ENCODE measurements at regions not wholly inside any gene's neighbourhood (a gene's known extent, or its start where the extent isn't known, plus 50 kb on each side); places are given as distances from the start of the nearest gene placed in this dataset.

GRCh38 chr4:8732681-8733243 lies 138.9 kb downstream of the HMX1 start:
- H2AFZ ChIP-seq (ENCODE audit: low read length): no peak overlapping the region
- no peak overlapping the region for H3K4me2 ChIP-seq (ENCODE audit: insufficient read depth in 1 of 2, low read depth in 2 of 2, low read length in 2 of 2)
- H3K4me3 ChIP-seq (ENCODE audit: extremely low read depth in 1 of 4, insufficient read depth in 2 of 4, low read depth in 3 of 4, low read length in 4 of 4): no peak overlapping the region
- no peak overlapping the region for H4K8ac ChIP-seq (ENCODE audit: extremely low read depth, insufficient read depth, low read length)
- no peak overlapping the region for H2BK20ac ChIP-seq (ENCODE audit: low read length)
- H2BK5ac ChIP-seq (ENCODE audit: low read depth, low read length): no peak overlapping the region
- no peaks in the 10 kb centered on the region for H3K79me2 ChIP-seq (ENCODE audit: control insufficient read depth in 1 of 2, insufficient read depth in 2 of 2, low read length in 2 of 2)
- H3K27ac ChIP-seq (ENCODE audit: low read depth, low read length): no peak overlapping the region
- no peak overlapping the region for H2BK120ac ChIP-seq (replicated peaks; ENCODE audit: low read depth, low read length)
- no peak overlapping the region for H2AK5ac ChIP-seq (ENCODE audit: low read depth, low read length)
- no peak overlapping the region for H3K14ac ChIP-seq (ENCODE audit: insufficient read length)
- no peak overlapping the region for H3K4ac ChIP-seq (replicated peaks; ENCODE audit: insufficient read length, low read depth, low read length)
- H3K27me3 ChIP-seq (replicated peaks in 1 of 4; ENCODE audit: control insufficient read depth in 3 of 4, extremely low read depth in 1 of 4, insufficient read depth in 3 of 4, low read length in 3 of 4): no peaks in the 10 kb centered on the region
- H3K9me3 ChIP-seq (ENCODE audit: insufficient read depth in 2 of 2, low read depth in 1 of 2, low read length in 1 of 2): peaks cover 7 to 12% of the 10 kb centered on the region in 2 experiments; a peak in 3 of 4 replicates
- H3K4me1 ChIP-seq (replicated peaks in 1 of 4; ENCODE audit: control insufficient read depth in 3 of 4, insufficient read depth in 4 of 4, low read length in 3 of 4): no peaks in the 10 kb centered on the region; a peak in 1 of 7 replicates
- DNase-seq (ENCODE audit: low read depth in 1 of 2, low spot score in 2 of 2): no peak
- WGBS, 2 experiments (ENCODE audit: extremely low coverage in 1 of 2, insufficient coverage in 1 of 2, insufficient read length in 1 of 2, insufficient replicate concordance in 2 of 2, low coverage in 1 of 2, low lambda C conversion rate in 2 of 2, missing lambda C conversion rate in 1 of 2): 96% methylated on average over 5 of the region's 5 CpGs; no CpG with 5 or more reads in 1 of the 2 experiments
- no peak for FAIRE-seq
- no peak overlapping the region for H2BK15ac ChIP-seq (ENCODE audit: low read length)
- no peak overlapping the region for H3K23ac ChIP-seq (ENCODE audit: insufficient read length)
- H3K9ac ChIP-seq (replicated peaks in 1 of 4; ENCODE audit: extremely low read depth in 1 of 4, low read depth in 3 of 4, low read length in 3 of 4): no peak overlapping the region
- H4K91ac ChIP-seq (replicated peaks; ENCODE audit: insufficient read length, low read length): no peak overlapping the region
- no peaks in the 10 kb centered on the region for H3K23me2 ChIP-seq (ENCODE audit: low read depth, low read length)
- ChIA-PET POLR2A (ENCODE audit: partially characterized antibody) (no interaction called here), CTCF (ENCODE audit: partially characterized antibody) (interaction anchor here (0.8 kb wide), 1 partner anchor 44 kb away, joined by 4 read pairs; no protein-coding TSS in a partner anchor)
- H3K18ac ChIP-seq (ENCODE audit: extremely low read depth, low read length): no peak overlapping the region
- no peak overlapping the region for H4K5ac ChIP-seq (ENCODE audit: insufficient read length, low read depth, low read length)
- no peaks in the 10 kb centered on the region for H3K79me1 ChIP-seq (ENCODE audit: low read depth, low read length)
- no peaks in the 10 kb centered on the region for H4K20me1 ChIP-seq (replicated peaks in 1 of 2; ENCODE audit: control insufficient read depth in 1 of 2, insufficient read depth in 2 of 2, low read length in 2 of 2)
- H3K36me3 ChIP-seq (ENCODE audit: control insufficient read depth in 2 of 4, insufficient read depth in 4 of 4, low read length in 3 of 4): no peaks in the 10 kb centered on the region
- no peak overlapping the region for H2BK12ac ChIP-seq (ENCODE audit: low read depth, low read length)
- H3K56ac ChIP-seq (replicated peaks; ENCODE audit: insufficient read length, low read depth, low read length): no peak overlapping the region
- TF ChIP-seq TCF12 (IDR thresholded peaks at IDR 0.05; ENCODE audit: low read depth, low read length) (no peak), SUZ12 (IDR thresholded peaks at IDR 0.05; ENCODE audit: low read length) (no peak), SIX5 (IDR thresholded peaks at IDR 0.05; ENCODE audit: low read depth, low read length) (no peak)

All from H1 (cell line).